ENCODE measurements at regions not wholly inside any gene's neighbourhood (a gene's known extent, or its start where the extent isn't known, plus 50 kb on each side); places are given as distances from the start of the nearest gene placed in this dataset.

- ChIA-PET RAD21 (ENCODE audit: low non-redundant PET in 1 of 2, low total read pairs in 2 of 2, uncharacterized antibody in 2 of 2, unreplicated experiment in 2 of 2) (no interaction called here), POLR2A (no interaction called here), CTCF (no interaction called here)
- no peaks in the 10 kb centered on the region for H4K20me1 ChIP-seq (ENCODE audit: insufficient read depth)
- no peak overlapping the region for H3K4me2 ChIP-seq (ENCODE audit: low read length)
- no peak overlapping the region for H3K9ac ChIP-seq (ENCODE audit: low read length)
- intact Hi-C loops (cut with micrococcal nuclease) = no loop called here
- H3K27me3 ChIP-seq (ENCODE audit: insufficient read depth, low read length) = 0 out of 2 replicates have a peak, but pooled peaks cover 7% of the 10 kb centered on the region
- H3K4me1 ChIP-seq (ENCODE audit: control insufficient read depth in 1 of 2, insufficient read depth in 2 of 2, low read length in 2 of 2) = no peaks in the 10 kb centered on the region
- DNase-seq (ENCODE audit: low read depth, low spot score) (no peak), ATAC-seq (no peak)
- H3K79me2 ChIP-seq (ENCODE audit: insufficient read depth, low read length) = no peaks in the 10 kb centered on the region
- no peak overlapping the region for H3K4me3 ChIP-seq (replicated peaks in 1 of 2; ENCODE audit: low read depth in 1 of 2, low read length in 2 of 2)
- no TSS peak for BruUV-seq (replicated peaks)
- TF ChIP-seq POLR2A (IDR thresholded peaks at IDR 0.05; ENCODE audit: borderline replicate concordance, extremely low read depth, insufficient read depth, insufficient read length) = no peak
- no peak for TF ChIP-seq SRF (IDR thresholded peaks at IDR 0.05; ENCODE audit: low read depth)
- no peak for TF ChIP-seq ZBTB33 (IDR thresholded peaks at IDR 0.05; ENCODE audit: extremely low read depth, insufficient replicate concordance, low read length)
- H3K9me3 ChIP-seq (ENCODE audit: control insufficient read depth in 1 of 2, insufficient read depth in 1 of 2, low read depth in 1 of 2, low read length in 2 of 2) = no peaks in the 10 kb centered on the region
- H2AFZ ChIP-seq (ENCODE audit: low read depth, low read length, poor library complexity, severe bottlenecking) = no peak overlapping the region
- H3K36me3 ChIP-seq (ENCODE audit: control insufficient read depth in 1 of 2, insufficient read depth in 2 of 2, low read length in 2 of 2) = no peaks in the 10 kb centered on the region
- no peaks in the 10 kb centered on the region for H3K9me2 ChIP-seq (ENCODE audit: insufficient read depth)
- H3K27ac ChIP-seq (ENCODE audit: low read depth, low read length) = no peak overlapping the region
Observed at GRCh38 chr12:115233891-115234543, 550.0 kb upstream of the TBX3 start.

GRCh38 chr12:115232455-115233156 lies 548.6 kb upstream of the TBX3 start:
- H4K20me1 ChIP-seq (ENCODE audit: insufficient read depth) = no peaks in the 10 kb centered on the region
- H3K27ac ChIP-seq (ENCODE audit: low read depth, low read length) = no peak overlapping the region
- intact Hi-C loops (cut with micrococcal nuclease) = no loop called here
- no peak overlapping the region for H2AFZ ChIP-seq (ENCODE audit: low read depth, low read length, poor library complexity, severe bottlenecking)
- H3K79me2 ChIP-seq (ENCODE audit: insufficient read depth, low read length) = no peaks in the 10 kb centered on the region
- H3K9me2 ChIP-seq (ENCODE audit: insufficient read depth) = no peaks in the 10 kb centered on the region
- H3K4me2 ChIP-seq (ENCODE audit: low read length) = no peak overlapping the region
- DNase-seq (ENCODE audit: low read depth, low spot score) = no peak
- ChIA-PET CTCF (no interaction called here), POLR2A (no interaction called here), RAD21 (ENCODE audit: low non-redundant PET in 1 of 2, low total read pairs in 2 of 2, uncharacterized antibody in 2 of 2, unreplicated experiment in 2 of 2) (no interaction called here)
- no peaks in the 10 kb centered on the region for H3K9me3 ChIP-seq (ENCODE audit: control insufficient read depth in 1 of 2, insufficient read depth in 1 of 2, low read depth in 1 of 2, low read length in 2 of 2)
- H3K4me1 ChIP-seq (ENCODE audit: control insufficient read depth in 1 of 2, insufficient read depth in 2 of 2, low read length in 2 of 2) = peaks cover 0 to 8% of the 10 kb centered on the region in 2 experiments; a peak in 3 of 4 replicates
- no peaks in the 10 kb centered on the region for H3K36me3 ChIP-seq (ENCODE audit: control insufficient read depth in 1 of 2, insufficient read depth in 2 of 2, low read length in 2 of 2)
- BruUV-seq (replicated peaks) = no TSS peak
- 0 out of 2 replicates have a peak, but pooled peaks cover 7% of the 10 kb centered on the region for H3K27me3 ChIP-seq (ENCODE audit: insufficient read depth, low read length)
- TF ChIP-seq EGR1 (IDR thresholded peaks at IDR 0.05; ENCODE audit: low read depth) = no peak
- TF ChIP-seq POLR2AphosphoS5 (IDR thresholded peaks at IDR 0.05; ENCODE audit: low read depth, low read length) = no peak
- no peak for TF ChIP-seq TCF7L2 (IDR thresholded peaks at IDR 0.05; ENCODE audit: borderline replicate concordance, extremely low read depth, insufficient read depth, insufficient read length)
- TF ChIP-seq REST (IDR thresholded peaks at IDR 0.05; ENCODE audit: low read depth) = no peak
- no peak for TF ChIP-seq CBX3 (IDR thresholded peaks at IDR 0.05; ENCODE audit: low read depth)
- no peak overlapping the region for H3K4me3 ChIP-seq (replicated peaks in 1 of 2; ENCODE audit: low read depth in 1 of 2, low read length in 2 of 2)
- no peak overlapping the region for H3K9ac ChIP-seq (ENCODE audit: low read length)
- ATAC-seq = no peak

Measured in HCT116 (cell line).